GM12801 (cell line): ENCODE measurements at regions not wholly inside any gene's neighbourhood (a gene's known extent, or its start where the extent isn't known, plus 50 kb on each side); places are given as distances from the start of the nearest gene placed in this dataset.

Experiments
- TF ChIP-seq, protein P1 (sequence below): IDR thresholded peaks from one replicate; pipeline ENCODE4 v1.5.1; 2011; ENCODE audit warnings: control low read depth; ENCODE audit not compliant: insufficient read length; ENCODE audit errors: extremely low read depth

DNA sequence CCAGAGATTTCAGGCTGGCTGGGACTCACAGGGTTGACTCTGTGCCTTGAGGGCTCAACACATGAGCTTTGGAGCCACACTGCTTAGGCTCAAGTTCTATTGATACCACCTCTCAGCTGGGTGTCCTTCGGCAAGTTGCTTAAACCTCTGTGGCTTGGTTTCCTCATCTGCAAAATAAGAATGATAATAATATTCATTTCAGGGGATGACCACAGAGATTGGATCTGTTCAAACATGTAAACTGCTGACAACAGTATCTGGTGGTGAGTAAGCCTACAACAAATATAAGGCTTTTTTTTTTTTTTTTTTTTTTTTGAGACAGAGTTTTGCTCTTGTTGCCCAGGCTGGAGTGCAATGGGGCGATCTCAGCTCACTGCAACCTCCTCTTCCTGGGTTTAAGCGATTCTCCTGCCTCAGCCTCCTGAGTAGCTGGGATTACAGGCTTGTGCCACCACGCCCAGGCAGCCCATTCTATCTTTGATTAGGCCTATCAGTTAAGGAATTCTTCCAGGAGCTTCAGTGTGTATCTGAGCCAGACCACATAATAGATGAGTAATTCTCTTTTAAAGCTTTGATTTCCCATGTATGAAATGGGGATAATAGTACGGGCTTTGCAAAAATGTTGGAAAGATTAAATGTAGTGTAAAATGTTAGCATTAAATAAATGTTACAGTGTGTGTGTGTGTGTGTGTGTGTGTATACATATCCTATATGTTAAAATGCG lies 437.6 kb downstream of the PRDM2 start:
- TF ChIP-seq, protein P1, sequence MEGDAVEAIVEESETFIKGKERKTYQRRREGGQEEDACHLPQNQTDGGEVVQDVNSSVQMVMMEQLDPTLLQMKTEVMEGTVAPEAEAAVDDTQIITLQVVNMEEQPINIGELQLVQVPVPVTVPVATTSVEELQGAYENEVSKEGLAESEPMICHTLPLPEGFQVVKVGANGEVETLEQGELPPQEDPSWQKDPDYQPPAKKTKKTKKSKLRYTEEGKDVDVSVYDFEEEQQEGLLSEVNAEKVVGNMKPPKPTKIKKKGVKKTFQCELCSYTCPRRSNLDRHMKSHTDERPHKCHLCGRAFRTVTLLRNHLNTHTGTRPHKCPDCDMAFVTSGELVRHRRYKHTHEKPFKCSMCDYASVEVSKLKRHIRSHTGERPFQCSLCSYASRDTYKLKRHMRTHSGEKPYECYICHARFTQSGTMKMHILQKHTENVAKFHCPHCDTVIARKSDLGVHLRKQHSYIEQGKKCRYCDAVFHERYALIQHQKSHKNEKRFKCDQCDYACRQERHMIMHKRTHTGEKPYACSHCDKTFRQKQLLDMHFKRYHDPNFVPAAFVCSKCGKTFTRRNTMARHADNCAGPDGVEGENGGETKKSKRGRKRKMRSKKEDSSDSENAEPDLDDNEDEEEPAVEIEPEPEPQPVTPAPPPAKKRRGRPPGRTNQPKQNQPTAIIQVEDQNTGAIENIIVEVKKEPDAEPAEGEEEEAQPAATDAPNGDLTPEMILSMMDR: no peak

DNA sequence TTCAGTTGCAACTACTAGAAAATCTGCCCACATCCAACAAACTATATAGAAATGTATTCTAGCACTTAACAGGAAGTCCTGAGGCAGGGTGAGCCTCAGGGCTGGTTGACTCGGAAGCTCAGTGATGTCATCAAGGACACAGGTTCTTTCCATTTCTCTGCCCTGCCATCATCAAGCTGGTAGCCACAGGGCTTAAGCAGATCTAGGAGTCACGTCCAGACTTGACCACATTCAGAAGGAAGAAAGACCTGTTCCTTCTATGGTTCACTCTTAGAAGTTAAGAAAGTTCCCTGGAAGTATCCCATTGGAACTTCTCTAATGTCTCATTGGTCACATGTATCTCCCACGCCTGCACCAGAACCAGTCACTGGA lies 438.1 kb downstream of the PRDM2 start:
- TF ChIP-seq, protein P1: no peak

DNA sequence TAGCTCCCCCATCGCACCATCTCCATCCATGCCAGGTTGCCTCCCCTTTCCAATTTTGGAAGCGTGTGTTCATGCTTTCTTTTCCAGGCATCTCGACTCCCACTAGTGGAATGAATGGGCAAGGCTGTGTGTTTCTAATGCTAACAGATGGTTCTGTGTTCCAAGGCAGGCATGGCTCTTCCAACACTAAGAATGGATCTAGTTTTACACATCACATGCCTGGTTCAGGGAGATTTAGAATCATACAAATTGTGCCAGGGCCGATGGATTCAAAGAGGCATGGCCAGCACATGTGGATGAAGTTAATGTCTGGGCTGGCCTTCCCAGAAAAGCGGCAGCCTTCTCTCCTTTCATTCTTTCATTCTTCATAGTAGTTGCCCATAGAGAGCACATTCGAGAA lies 438.7 kb downstream of the PRDM2 start:
- TF ChIP-seq, protein P1: no peak

DNA sequence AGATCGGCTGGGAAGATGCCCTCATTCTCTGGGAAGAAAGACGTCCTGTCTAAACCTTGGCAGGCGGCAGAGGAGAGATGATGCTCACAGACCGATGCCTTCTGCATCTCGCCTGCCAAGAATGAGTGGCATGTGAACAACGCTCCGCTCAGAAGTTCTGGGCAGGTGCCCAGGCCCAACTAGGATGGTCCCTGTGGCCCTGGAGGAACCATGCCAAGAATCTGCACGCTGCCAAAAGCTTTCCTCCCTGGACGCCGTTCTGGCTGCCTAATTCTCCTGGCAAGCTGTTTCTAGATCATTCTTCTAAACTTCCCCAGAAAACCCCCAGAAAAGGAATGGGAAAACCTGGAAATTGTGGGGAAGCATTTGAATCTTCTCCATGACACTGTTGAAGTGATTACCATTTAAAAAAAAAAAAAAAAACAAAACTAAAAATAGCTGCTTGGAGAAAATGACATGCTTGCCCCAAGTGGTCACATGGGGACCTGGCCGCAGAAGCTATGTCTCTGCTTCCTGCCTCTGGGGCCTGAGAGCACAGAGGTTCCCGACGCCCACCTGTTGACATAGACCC lies 440.9 kb downstream of the PRDM2 start:
- TF ChIP-seq, protein P1: no peak

DNA sequence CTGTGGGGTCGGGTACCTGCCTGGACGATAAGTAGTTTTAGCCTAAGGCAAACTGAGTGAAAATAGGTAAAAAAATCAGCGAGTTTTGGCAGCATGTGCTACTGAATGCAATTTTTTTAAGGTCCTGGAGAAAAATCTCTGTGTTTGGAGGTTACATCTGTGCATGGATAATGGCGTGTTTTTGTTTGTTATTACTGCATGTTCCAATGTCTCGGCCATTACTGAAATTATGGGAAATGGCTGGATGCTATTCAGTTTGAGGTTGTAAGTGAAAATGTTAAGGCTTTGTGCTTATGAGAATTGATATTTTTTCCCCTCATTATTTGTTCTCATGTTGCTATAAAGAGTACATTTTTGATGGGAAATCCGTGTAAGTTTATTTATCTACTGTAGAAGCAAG lies 441.7 kb downstream of the PRDM2 start:
- TF ChIP-seq, protein P1: no peak

DNA sequence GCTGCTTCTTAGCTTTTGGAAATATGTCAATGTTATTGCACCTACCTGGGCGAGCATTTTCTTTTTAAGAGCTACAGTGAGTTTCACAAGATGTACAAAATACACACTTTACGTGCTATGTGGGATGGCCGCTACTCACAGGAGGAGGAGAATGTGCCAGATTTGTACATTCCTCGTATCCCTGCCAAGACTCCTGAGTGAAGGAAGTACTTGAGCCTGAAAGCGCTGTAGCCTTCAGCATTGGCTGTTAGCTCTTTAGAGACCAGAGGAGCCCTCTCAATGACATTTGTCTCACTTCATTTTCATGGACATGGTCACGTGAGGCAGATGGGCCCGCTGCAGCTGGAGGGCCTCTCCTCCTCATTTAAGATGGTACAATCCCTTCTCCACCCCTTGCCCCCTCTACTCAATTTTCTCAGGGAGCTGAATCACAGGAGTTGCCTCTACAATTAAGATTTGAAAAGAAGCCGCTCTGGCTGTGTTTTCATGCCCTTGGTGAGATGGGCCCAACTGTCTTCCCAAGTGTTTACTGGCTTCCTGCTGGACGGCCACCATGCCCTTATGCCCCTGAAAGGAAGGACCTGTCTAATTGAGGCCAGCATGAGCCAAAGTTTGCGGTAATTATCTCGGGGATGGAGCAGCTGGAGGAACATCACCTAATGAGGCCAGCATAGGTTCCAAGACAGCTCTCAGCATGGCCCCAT lies 442.6 kb downstream of the PRDM2 start:
- TF ChIP-seq, protein P1: no peak

DNA sequence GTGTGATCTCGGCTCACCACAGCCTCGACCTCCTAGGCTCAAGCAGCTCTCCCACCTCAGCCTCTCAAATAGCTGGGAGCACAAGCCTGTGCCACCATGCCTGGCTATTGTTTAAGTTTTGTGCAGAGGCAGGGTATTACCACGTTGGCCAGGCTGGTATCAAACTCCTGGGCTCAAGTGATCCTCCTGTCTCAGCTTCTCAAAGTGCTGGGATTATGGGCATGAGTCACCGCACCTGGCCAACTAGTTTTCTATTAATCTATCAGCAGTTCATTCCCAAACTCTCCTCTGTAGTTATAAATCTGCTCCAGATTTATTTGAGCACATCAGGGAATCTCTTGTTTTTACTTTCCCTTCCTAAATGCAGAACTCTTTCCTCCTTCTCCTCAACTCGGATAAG lies 443.8 kb downstream of the PRDM2 start:
- TF ChIP-seq, protein P1: no peak
